ENCODE measurements at regions not wholly inside any gene's neighbourhood (a gene's known extent, or its start where the extent isn't known, plus 50 kb on each side); places are given as distances from the start of the nearest gene placed in this dataset.

GRCh38 chr15:25985165-25985564, 122.0 kb upstream of the ATP10A start:
- H3K4me3 ChIP-seq, result no peak overlapping the region
- TF ChIP-seq CTCF (IDR thresholded peaks at IDR 0.05), result no peak
- ATAC-seq (ENCODE audit: insufficient number of reproducible peaks, low FRiP score, low read depth), result no peak
- H3K27ac ChIP-seq, result no peak overlapping the region
- no peaks in the 10 kb centered on the region for H3K27me3 ChIP-seq (replicated peaks; ENCODE audit: insufficient read depth)
- no peaks in the 10 kb centered on the region for H3K9me3 ChIP-seq
- no peaks in the 10 kb centered on the region for H3K36me3 ChIP-seq
- no peak for DNase-seq (ENCODE audit: low spot score)
- no peaks in the 10 kb centered on the region for H3K4me1 ChIP-seq (ENCODE audit: control insufficient read depth in 1 of 2, low read depth in 2 of 2)

GRCh38 chr15:25982736-25983135, 119.6 kb upstream of the ATP10A start:
- Histone ChIP-seq H3K4me3 (no peak overlapping the region), H3K36me3 (no peaks in the 10 kb centered on the region), H3K4me1 (ENCODE audit: control insufficient read depth in 1 of 2, low read depth in 2 of 2) (no peaks in the 10 kb centered on the region), H3K27ac (no peak overlapping the region), H3K9me3 (no peaks in the 10 kb centered on the region), H3K27me3 (replicated peaks; ENCODE audit: insufficient read depth) (no peaks in the 10 kb centered on the region)
- DNase-seq (ENCODE audit: low spot score) (no peak), ATAC-seq (ENCODE audit: insufficient number of reproducible peaks, low FRiP score, low read depth) (no peak)
- TF ChIP-seq CTCF (IDR thresholded peaks at IDR 0.05), result no peak

- Histone ChIP-seq H3K36me3 (no peaks in the 10 kb centered on the region), H3K27ac (no peak overlapping the region), H3K27me3 (replicated peaks; ENCODE audit: insufficient read depth) (no peaks in the 10 kb centered on the region), H3K9me3 (no peaks in the 10 kb centered on the region), H3K4me1 (ENCODE audit: control insufficient read depth in 1 of 2, low read depth in 2 of 2) (peaks cover 0 to under 1% of the 10 kb centered on the region in 2 donors), H3K4me3 (no peak overlapping the region)
- no peak for TF ChIP-seq CTCF (IDR thresholded peaks at IDR 0.05)
- no peak for DNase-seq (ENCODE audit: low spot score)
- no peak for ATAC-seq (ENCODE audit: insufficient number of reproducible peaks, low FRiP score, low read depth)
Measured at GRCh38 chr15:25981114-25981513, 118.0 kb upstream of the ATP10A start.

GRCh38 chr15:25972141-25972675, 109.1 kb upstream of the ATP10A start:
- TF ChIP-seq CTCF (IDR thresholded peaks at IDR 0.05), result no peak
- Histone ChIP-seq H3K4me3 (no peak overlapping the region), H3K27ac (no peak overlapping the region), H3K4me1 (ENCODE audit: control insufficient read depth in 1 of 2, low read depth in 2 of 2) (peaks cover 9 to 39% of the 10 kb centered on the region in 2 donors), H3K36me3 (no peaks in the 10 kb centered on the region), H3K27me3 (replicated peaks; ENCODE audit: insufficient read depth) (no peaks in the 10 kb centered on the region), H3K9me3 (no peaks in the 10 kb centered on the region)
- no peak for DNase-seq (ENCODE audit: low spot score)
- no peak for ATAC-seq (ENCODE audit: insufficient number of reproducible peaks, low FRiP score, low read depth)

- TF ChIP-seq CTCF (IDR thresholded peaks at IDR 0.05), result no peak
- Histone ChIP-seq H3K9me3 (no peaks in the 10 kb centered on the region), H3K4me3 (no peak overlapping the region), H3K27ac (no peak overlapping the region), H3K27me3 (replicated peaks; ENCODE audit: insufficient read depth) (no peaks in the 10 kb centered on the region), H3K36me3 (no peaks in the 10 kb centered on the region), H3K4me1 (ENCODE audit: control insufficient read depth in 1 of 2, low read depth in 2 of 2) (peaks cover 9 to 39% of the 10 kb centered on the region in 2 donors)
- ATAC-seq (ENCODE audit: insufficient number of reproducible peaks, low FRiP score, low read depth) (peak; percentile 63), DNase-seq (ENCODE audit: low spot score) (no peak)
Measured at GRCh38 chr15:25971053-25971452, 107.9 kb upstream of the ATP10A start.

Data from thoracic aorta (tissue), 2 donors.